GM19324 (cell line): ENCODE measurements at regions not wholly inside any gene's neighbourhood (a gene's known extent, or its start where the extent isn't known, plus 50 kb on each side); places are given as distances from the start of the nearest gene placed in this dataset.
"Not testable (repeated sequence)": the region's sequence is repeated elsewhere in the genome, so short reads cannot be mapped to it uniquely, and the experiment has no call there.

Experiments
- ATAC-seq: cut with Tn5 transposase; IDR thresholded peaks from one replicate; pipeline ENCODE4 v1.9.1; 2021; ENCODE audit warnings: mild to moderate bottlenecking, moderate library complexity; ENCODE audit not compliant: unreplicated experiment, low FRiP score

GRCh38 chr6:79396625-79397024, 140.6 kb downstream of the LCA5 start:
- ATAC-seq = no peak

GRCh38 chr6:79394690-79395089, 142.5 kb downstream of the LCA5 start:
- no peak for ATAC-seq

- no peak for ATAC-seq
Measured at GRCh38 chr6:79392094-79392493, 145.1 kb downstream of the LCA5 start.

GRCh38 chr6:79391480-79391879, 145.8 kb downstream of the LCA5 start:
- no peak for ATAC-seq

- ATAC-seq = no peak
Measured at GRCh38 chr6:79385893-79386292, 151.3 kb downstream of the LCA5 start.

GRCh38 chr6:79385333-79385732, 150.9 kb upstream of the HMGN3 start:
- no peak for ATAC-seq

GRCh38 chr6:79384845-79385244, 150.4 kb upstream of the HMGN3 start:
- no peak for ATAC-seq

- ATAC-seq = no peak
Measured at GRCh38 chr6:79378957-79379356, 144.5 kb upstream of the HMGN3 start.

GRCh38 chr6:79377888-79378348, 143.4 kb upstream of the HMGN3 start:
- no peak for ATAC-seq

GRCh38 chr6:79377047-79377446, 142.6 kb upstream of the HMGN3 start:
- no peak for ATAC-seq

- no peak for ATAC-seq
Measured at GRCh38 chr6:79375635-79376337, 141.3 kb upstream of the HMGN3 start.

GRCh38 chr6:79374308-79374707, 139.8 kb upstream of the HMGN3 start:
- no peak for ATAC-seq

GRCh38 chr6:79373880-79374279, 139.4 kb upstream of the HMGN3 start:
- ATAC-seq = no peak

GRCh38 chr6:79373246-79373645, 138.8 kb upstream of the HMGN3 start:
- no peak for ATAC-seq

- ATAC-seq = no peak
Measured at GRCh38 chr6:79372757-79373156, 138.3 kb upstream of the HMGN3 start.

GRCh38 chr6:79369026-79369425, 134.5 kb upstream of the HMGN3 start:
- ATAC-seq = no peak

- not testable (repeated sequence) for ATAC-seq
Measured at GRCh38 chr6:79363441-79363840, 129.0 kb upstream of the HMGN3 start.

GRCh38 chr6:79361074-79361473, 126.6 kb upstream of the HMGN3 start:
- not testable (repeated sequence) for ATAC-seq

GRCh38 chr6:79353226-79353625, 118.7 kb upstream of the HMGN3 start:
- no peak for ATAC-seq

GRCh38 chr6:79338493-79338892, 104.0 kb upstream of the HMGN3 start:
- ATAC-seq = no peak

- ATAC-seq = peak; percentile 80
Measured at GRCh38 chr6:79335133-79335674, 100.7 kb upstream of the HMGN3 start.

- no peak for ATAC-seq
Measured at GRCh38 chr6:79334674-79335073, 100.2 kb upstream of the HMGN3 start.
